Cardiac muscle cell (in vitro differentiated cells and primary cell): ENCODE measurements at regions not wholly inside any gene's neighbourhood (a gene's known extent, or its start where the extent isn't known, plus 50 kb on each side); places are given as distances from the start of the nearest gene placed in this dataset.

Source experiments
- DNase-seq, 2 donors: peaks; one replicate each; pipeline versions ENCODE4 v3.0.0 to v3.0.0-alpha.2; 2010 to 2017; ENCODE audit warnings: low read depth in 1 of 2, low spot score in 1 of 2
- H3K27ac ChIP-seq: fragments of 200-600 bp; sonication (generic); 2 replicates; pipeline ENCODE4 v1.5.1; 2016
- H3K27me3 ChIP-seq: fragments of 200-600 bp; sonication (generic); 2 replicates; pipeline ENCODE4 v1.6.0; 2016; ENCODE audit warnings: control low read depth
- H3K36me3 ChIP-seq: fragments of 200-600 bp; sonication (generic); 2 replicates; pipeline ENCODE4 v1.5.1; 2016; ENCODE audit warnings: control low read depth
- H3K4me1 ChIP-seq: fragments of 200-600 bp; sonication (generic); 2 replicates; pipeline ENCODE4 v1.8.1; 2017; ENCODE audit warnings: low read depth, mild to moderate bottlenecking, mixed run types
- H3K4me3 ChIP-seq: fragments of 200-600 bp; sonication (generic); 2 replicates; pipeline ENCODE4 v1.5.1; 2016; ENCODE audit warnings: mild to moderate bottlenecking
- H3K9me3 ChIP-seq: fragments of 200-600 bp; sonication (generic); 2 replicates; pipeline ENCODE4 v1.5.1; 2017; ENCODE audit warnings: low read depth, mild to moderate bottlenecking, control low read depth
- TF ChIP-seq, protein P1 (sequence below): IDR thresholded peaks from 2 replicates; pipeline ENCODE4 v1.5.1; 2012; ENCODE audit warnings: low read depth, mild to moderate bottlenecking, low read length

DNA sequence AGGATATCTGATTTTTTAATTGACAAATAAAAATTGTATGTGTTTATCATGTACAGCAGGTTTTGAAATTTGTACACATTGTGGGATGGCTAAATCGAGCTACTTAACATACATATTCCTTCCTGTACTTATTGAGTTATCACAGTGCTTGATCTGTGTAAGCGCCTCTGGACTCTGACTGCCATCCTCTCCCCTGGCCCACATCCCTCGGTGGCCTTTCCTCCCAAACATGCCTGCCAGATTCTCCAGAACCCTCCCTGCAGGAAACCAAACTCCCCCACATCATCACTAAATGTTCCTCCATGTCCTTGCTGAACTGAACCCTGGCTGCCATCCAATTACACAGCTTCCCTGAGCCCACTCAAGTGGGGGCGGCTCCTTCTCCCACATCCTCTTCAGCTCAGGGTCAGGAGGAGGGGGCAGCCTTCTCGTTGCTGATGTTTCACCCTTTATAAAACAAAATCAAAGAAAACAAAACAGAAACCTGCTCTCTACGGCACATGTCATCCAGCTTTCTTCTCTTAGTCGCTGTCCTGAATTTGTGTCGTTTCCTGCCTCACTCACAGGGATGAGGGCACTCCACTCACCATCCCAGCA is 97.1 kb upstream of the SPATA13 start:
- Histone ChIP-seq H3K4me1 (peaks cover 8% of the 10 kb centered on the region), H3K4me3 (no peak overlapping the region), H3K9me3 (no peaks in the 10 kb centered on the region), H3K36me3 (no peaks in the 10 kb centered on the region), H3K27me3 (no peaks in the 10 kb centered on the region), H3K27ac (no peak overlapping the region)
- TF ChIP-seq, protein P1, sequence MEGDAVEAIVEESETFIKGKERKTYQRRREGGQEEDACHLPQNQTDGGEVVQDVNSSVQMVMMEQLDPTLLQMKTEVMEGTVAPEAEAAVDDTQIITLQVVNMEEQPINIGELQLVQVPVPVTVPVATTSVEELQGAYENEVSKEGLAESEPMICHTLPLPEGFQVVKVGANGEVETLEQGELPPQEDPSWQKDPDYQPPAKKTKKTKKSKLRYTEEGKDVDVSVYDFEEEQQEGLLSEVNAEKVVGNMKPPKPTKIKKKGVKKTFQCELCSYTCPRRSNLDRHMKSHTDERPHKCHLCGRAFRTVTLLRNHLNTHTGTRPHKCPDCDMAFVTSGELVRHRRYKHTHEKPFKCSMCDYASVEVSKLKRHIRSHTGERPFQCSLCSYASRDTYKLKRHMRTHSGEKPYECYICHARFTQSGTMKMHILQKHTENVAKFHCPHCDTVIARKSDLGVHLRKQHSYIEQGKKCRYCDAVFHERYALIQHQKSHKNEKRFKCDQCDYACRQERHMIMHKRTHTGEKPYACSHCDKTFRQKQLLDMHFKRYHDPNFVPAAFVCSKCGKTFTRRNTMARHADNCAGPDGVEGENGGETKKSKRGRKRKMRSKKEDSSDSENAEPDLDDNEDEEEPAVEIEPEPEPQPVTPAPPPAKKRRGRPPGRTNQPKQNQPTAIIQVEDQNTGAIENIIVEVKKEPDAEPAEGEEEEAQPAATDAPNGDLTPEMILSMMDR: no peak
- DNase-seq: peak in 1 of 2 donors; percentile 78

DNA sequence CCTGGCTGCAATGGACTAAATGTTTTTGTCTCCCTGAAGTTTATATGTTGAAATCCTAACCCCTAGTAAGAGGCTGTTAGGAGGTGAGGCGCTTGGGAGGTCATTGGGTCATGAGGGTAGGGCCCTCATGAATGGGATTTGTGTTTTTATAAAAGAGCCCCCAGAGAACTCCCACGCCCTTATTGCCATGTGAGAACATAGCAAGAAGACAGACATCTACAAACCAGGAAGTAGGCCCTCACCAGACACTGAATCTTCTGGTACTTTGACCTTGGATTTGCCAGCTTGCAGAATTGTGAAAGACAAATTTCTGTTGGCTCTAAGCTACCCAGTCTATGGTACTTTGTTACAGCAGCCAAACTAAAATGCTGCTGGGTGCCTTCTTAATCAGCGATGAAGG is 96.1 kb upstream of the SPATA13 start:
- H3K4me3 ChIP-seq: no peak overlapping the region
- TF ChIP-seq, protein P1: no peak

DNA sequence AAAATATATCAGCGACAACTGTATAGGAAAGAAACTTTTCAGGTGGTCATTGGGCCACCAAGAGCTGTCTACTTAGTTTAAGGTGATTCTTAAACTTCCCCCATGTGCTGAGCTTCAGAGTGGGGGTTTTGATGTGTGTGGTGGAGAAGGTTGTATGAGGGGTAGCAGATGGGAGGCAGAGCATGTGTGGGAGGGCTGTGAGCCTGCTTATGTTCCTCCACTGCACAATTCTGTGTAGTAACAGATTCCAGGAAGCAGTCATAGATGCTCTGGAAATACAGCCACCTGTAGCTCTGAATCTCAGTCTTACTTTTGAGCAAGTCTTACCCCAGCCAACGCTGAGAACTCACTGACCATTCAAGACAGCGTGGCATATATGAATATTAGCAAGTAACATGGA is 95.3 kb upstream of the SPATA13 start:
- no peak for DNase-seq
- H3K27me3 ChIP-seq: no peaks in the 10 kb centered on the region
- H3K27ac ChIP-seq: no peak overlapping the region
- no peaks in the 10 kb centered on the region for H3K9me3 ChIP-seq
- TF ChIP-seq, protein P1: no peak
- H3K4me3 ChIP-seq: no peak overlapping the region
- H3K4me1 ChIP-seq: peaks cover 8% of the 10 kb centered on the region
- H3K36me3 ChIP-seq: no peaks in the 10 kb centered on the region

More for the DNA sequence above, 96.1 kb upstream of the SPATA13 start:
- DNase-seq: no peak
- Histone ChIP-seq H3K4me1 (peaks cover 8% of the 10 kb centered on the region), H3K36me3 (no peaks in the 10 kb centered on the region), H3K9me3 (no peaks in the 10 kb centered on the region), H3K27me3 (no peaks in the 10 kb centered on the region), H3K27ac (no peak overlapping the region)

DNA sequence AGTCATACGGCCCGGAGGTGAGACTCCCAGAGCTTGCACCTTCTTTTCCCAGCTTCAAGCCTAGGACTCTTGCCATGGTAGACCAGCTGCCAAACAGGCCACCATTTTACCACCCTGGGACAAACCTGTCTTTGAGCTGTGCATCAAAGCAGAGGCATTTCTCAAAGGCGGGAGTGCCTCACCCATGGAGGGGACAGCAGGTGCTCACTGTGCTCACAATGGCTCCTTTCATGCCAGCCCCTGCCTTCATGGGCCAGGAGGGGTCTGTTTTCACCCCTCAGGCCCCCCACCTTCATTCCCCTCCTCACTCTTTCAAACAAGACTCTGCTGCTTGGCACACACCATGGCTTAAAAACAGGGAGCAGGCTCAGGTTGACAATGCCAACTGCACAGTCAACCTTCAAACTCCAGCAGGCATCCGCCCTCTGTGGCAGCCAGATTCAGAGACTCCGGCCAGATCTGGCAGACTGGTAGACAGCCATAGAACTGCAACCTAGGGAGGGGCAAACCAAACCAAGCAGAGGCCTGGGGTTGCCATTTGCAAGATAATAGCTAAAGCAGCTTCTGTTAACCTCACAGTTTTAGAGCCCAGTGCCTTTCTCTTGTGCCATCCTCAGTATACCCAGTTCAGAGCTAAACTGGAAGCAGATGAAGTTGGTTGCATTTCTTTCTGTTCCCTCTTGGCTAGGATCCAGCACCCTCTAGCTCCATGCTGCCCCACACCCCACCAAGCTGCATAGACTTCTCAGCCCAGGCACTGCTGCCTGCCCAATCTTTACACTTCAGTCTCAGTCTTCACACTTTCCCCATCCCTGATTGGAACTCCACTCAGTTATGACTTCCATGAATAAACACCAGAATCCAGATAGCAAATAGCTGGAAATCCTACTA is 93.9 kb upstream of the SPATA13 start:
- Histone ChIP-seq H3K36me3 (no peaks in the 10 kb centered on the region), H3K27me3 (no peaks in the 10 kb centered on the region), H3K9me3 (no peaks in the 10 kb centered on the region), H3K27ac (no peak overlapping the region), H3K4me3 (no peak overlapping the region), H3K4me1 (peaks cover 8% of the 10 kb centered on the region)
- TF ChIP-seq, protein P1: no peak
- no peak for DNase-seq

DNA sequence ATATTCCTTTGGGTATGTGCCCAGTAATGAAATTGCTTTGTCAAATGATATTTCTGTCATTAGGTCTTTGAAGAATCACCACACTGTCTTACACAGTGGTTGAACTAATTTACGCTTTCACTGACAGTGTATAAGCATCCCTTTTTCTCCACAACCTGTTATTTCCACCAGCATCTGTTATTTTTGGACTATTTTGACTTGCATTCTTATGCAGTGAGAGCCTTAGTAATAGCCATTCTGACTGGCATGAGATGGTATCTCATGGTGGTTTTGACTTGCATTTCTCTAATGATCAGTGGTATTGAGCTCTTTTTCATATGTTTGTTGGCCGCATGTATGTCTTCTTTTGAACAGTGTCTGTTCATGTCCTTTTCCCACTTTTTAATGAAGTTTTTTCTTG is 92.0 kb upstream of the SPATA13 start:
- no peak for DNase-seq
- Histone ChIP-seq H3K27ac (no peak overlapping the region), H3K4me3 (no peak overlapping the region), H3K36me3 (no peaks in the 10 kb centered on the region), H3K4me1 (peaks cover 6% of the 10 kb centered on the region), H3K27me3 (no peaks in the 10 kb centered on the region), H3K9me3 (no peaks in the 10 kb centered on the region)
- TF ChIP-seq, protein P1: no peak
